OCI-LY3 (cell line): ENCODE measurements at regions not wholly inside any gene's neighbourhood (a gene's known extent, or its start where the extent isn't known, plus 50 kb on each side); places are given as distances from the start of the nearest gene placed in this dataset.
"Not testable (repeated sequence)": the region's sequence is repeated elsewhere in the genome, so short reads cannot be mapped to it uniquely, and the experiment has no call there.

Source experiments
- EZH2phosphoT487 ChIP-seq: fragments of 200-600 bp; shearing (Covaris generic); IDR thresholded peaks from 2 replicates; pipeline ENCODE4 v1.6.1; 2018; ENCODE audit warnings: antibody characterized with exemption, mixed run types, low read depth
- TF ChIP-seq, protein P1 (sequence below): fragments of 200-600, 300-600 bp; sonication (generic); IDR thresholded peaks from 2 replicates; pipeline ENCODE4 v1.5.1; 2014; ENCODE audit warnings: antibody characterized with exemption, low read length, low read depth

DNA sequence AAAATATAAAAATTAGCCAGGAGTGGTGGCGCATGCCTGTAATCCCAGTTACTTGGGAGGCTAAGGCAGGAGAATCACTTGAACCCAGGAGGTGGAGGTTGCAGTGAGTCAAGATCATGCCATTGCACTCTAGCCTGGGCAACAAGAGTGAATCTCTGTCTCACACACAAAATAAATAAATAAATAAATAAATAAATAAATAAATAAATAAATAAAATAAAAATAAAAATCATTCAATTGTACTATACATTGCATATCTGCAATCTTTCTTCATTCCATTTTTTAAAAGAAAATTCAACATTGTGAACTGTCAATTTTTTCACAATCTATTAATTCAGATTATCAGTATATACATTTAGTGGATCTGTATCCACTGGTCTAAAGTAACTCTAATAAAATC is 193.9 kb downstream of the TMEM47 start:
- TF ChIP-seq, protein P1, sequence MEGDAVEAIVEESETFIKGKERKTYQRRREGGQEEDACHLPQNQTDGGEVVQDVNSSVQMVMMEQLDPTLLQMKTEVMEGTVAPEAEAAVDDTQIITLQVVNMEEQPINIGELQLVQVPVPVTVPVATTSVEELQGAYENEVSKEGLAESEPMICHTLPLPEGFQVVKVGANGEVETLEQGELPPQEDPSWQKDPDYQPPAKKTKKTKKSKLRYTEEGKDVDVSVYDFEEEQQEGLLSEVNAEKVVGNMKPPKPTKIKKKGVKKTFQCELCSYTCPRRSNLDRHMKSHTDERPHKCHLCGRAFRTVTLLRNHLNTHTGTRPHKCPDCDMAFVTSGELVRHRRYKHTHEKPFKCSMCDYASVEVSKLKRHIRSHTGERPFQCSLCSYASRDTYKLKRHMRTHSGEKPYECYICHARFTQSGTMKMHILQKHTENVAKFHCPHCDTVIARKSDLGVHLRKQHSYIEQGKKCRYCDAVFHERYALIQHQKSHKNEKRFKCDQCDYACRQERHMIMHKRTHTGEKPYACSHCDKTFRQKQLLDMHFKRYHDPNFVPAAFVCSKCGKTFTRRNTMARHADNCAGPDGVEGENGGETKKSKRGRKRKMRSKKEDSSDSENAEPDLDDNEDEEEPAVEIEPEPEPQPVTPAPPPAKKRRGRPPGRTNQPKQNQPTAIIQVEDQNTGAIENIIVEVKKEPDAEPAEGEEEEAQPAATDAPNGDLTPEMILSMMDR = not testable (repeated sequence)
- TF ChIP-seq EZH2phosphoT487 = not testable (repeated sequence)
